K562 (cell line): ENCODE measurements at regions not wholly inside any gene's neighbourhood (a gene's known extent, or its start where the extent isn't known, plus 50 kb on each side); places are given as distances from the start of the nearest gene placed in this dataset.

Experiments
- ATF6 ChIP-seq: sonication (generic); formaldehyde crosslinking; IDR thresholded peaks from 2 replicates; pipeline ENCODE4 v1.4.0; 2020; ENCODE audit warnings: mild to moderate bottlenecking, missing genetic modification reagents
- ATF7 ChIP-seq: fragments of 450-650 bp; IDR thresholded peaks from 2 replicates; pipeline ENCODE4 v1.7.1; 2014; ENCODE audit warnings: mild to moderate bottlenecking, moderate library complexity
- CEBPB ChIP-seq: fragments of 450-650 bp; IDR thresholded peaks from 2 replicates; pipeline ENCODE4 v1.6.1; 2016; ENCODE audit warnings: missing genetic modification characterization, missing compliant biosample characterization
- E2F8 ChIP-seq: fragments of 450-650 bp; IDR thresholded peaks from 2 replicates; pipeline ENCODE4 v1.7.1; 2018; ENCODE audit warnings: mild to moderate bottlenecking, low read depth; ENCODE audit not compliant: partially characterized antibody
- ELF4 ChIP-seq: fragments of 450-650 bp; formaldehyde crosslinking; IDR thresholded peaks from 2 replicates; pipeline ENCODE4 v1.4.0; 2022; ENCODE audit warnings: missing genetic modification characterization
- ESRRA ChIP-seq: fragments of 450-650 bp; IDR thresholded peaks from 2 replicates; pipeline ENCODE4 v1.6.1; 2014; ENCODE audit warnings: low read depth, mild to moderate bottlenecking, moderate library complexity, borderline replicate concordance
- GABPB2 ChIP-seq: fragments of 250-450 bp; sonication (Bioruptor Pico); conservative IDR thresholded peaks from 2 replicates; pipeline ENCODE4 v1.5.1; 2021; ENCODE audit warnings: mild to moderate bottlenecking
- HDGF ChIP-seq: fragments of 450-650 bp; IDR thresholded peaks from 2 replicates; pipeline ENCODE4 v1.6.1; 2016
- RREB1 ChIP-seq: fragments of 250-450 bp; sonication (Bioruptor Pico); IDR thresholded peaks from 2 replicates; pipeline ENCODE4 v1.4.0; 2020
- ZNF707 ChIP-seq: fragments of 250-450 bp; sonication (Bioruptor Pico); conservative IDR thresholded peaks from 2 replicates; pipeline ENCODE4 v1.8.0; 2022; ENCODE audit warnings: inconsistent platforms, mild to moderate bottlenecking, moderate library complexity
- TF ChIP-seq, protein P1 (sequence below): IDR thresholded peaks from 2 replicates; pipeline ENCODE4 v1.6.1; 2011; ENCODE audit not compliant: insufficient read length; ENCODE audit errors: extremely low read depth
- TF ChIP-seq, protein P2 (sequence below), 2 experiments: IDR thresholded peaks in 1 of 2; conservative IDR thresholded peaks in 1 of 2; 2 replicates each; pipeline ENCODE4 v1.6.1; 2016; ENCODE audit warnings: low read depth in 2 of 2, mild to moderate bottlenecking in 1 of 2, missing compliant biosample characterization in 1 of 2, missing genetic modification characterization in 1 of 2, moderate library complexity in 1 of 2
- TF ChIP-seq, protein P3 (sequence below): fragments of 450-650 bp; conservative IDR thresholded peaks from 2 replicates; pipeline ENCODE4 v1.6.1; 2016; ENCODE audit warnings: missing genetic modification characterization, low read depth, mild to moderate bottlenecking, missing compliant biosample characterization, moderate library complexity

DNA sequence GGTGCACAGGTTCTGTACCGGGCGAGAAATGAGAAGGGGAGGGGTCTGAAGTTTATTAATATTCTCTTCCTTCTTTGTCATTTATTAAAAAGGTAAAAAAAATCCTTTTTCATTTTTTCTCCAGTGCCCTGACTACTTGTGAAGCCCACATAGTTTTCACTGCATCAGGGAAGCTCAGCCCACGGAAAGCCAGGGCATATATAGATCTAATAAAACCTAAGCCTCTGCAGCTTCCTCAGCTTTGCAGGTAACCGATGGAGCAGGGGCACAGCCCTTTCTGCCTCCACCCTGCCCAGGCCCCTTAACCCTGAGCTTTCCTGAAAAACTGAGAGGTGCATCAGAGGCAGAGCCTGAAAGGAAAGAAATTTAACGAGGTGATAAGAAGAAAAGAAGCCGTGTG lies 140.1 kb downstream of the NXPE2 start (continued):
- TF ChIP-seq RREB1 (CRISPR knock-in tag) (no peak), ESRRA (no peak), ATF6 (no peak), GABPB2 (no peak), ELF4 (CRISPR knock-in tag) (no peak), HDGF (no peak), ATF7 (no peak), ZNF707 (CRISPR knock-in tag) (no peak), E2F8 (no peak), CEBPB (tag) (no peak)
- TF ChIP-seq, protein P1, sequence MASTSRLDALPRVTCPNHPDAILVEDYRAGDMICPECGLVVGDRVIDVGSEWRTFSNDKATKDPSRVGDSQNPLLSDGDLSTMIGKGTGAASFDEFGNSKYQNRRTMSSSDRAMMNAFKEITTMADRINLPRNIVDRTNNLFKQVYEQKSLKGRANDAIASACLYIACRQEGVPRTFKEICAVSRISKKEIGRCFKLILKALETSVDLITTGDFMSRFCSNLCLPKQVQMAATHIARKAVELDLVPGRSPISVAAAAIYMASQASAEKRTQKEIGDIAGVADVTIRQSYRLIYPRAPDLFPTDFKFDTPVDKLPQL, result no peak
- TF ChIP-seq, protein P2, sequence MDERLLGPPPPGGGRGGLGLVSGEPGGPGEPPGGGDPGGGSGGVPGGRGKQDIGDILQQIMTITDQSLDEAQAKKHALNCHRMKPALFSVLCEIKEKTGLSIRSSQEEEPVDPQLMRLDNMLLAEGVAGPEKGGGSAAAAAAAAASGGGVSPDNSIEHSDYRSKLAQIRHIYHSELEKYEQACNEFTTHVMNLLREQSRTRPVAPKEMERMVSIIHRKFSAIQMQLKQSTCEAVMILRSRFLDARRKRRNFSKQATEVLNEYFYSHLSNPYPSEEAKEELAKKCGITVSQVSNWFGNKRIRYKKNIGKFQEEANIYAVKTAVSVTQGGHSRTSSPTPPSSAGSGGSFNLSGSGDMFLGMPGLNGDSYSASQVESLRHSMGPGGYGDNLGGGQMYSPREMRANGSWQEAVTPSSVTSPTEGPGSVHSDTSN (CRISPR knock-in tag; IDR thresholded peaks at IDR 0.05; ENCODE audit: low read depth), result no peak
- TF ChIP-seq, protein P2 (tag; conservative IDR thresholded peaks at IDR 0.05; ENCODE audit: low read depth), result no peak
- TF ChIP-seq, protein P3, sequence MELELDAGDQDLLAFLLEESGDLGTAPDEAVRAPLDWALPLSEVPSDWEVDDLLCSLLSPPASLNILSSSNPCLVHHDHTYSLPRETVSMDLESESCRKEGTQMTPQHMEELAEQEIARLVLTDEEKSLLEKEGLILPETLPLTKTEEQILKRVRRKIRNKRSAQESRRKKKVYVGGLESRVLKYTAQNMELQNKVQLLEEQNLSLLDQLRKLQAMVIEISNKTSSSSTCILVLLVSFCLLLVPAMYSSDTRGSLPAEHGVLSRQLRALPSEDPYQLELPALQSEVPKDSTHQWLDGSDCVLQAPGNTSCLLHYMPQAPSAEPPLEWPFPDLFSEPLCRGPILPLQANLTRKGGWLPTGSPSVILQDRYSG, result no peak
